Lower leg skin (tissue), 3 donors: ENCODE measurements at regions not wholly inside any gene's neighbourhood (a gene's known extent, or its start where the extent isn't known, plus 50 kb on each side); places are given as distances from the start of the nearest gene placed in this dataset.

Experiments
- POLR2A ChIP-seq, 2 donors: fragments of 450-650 bp; IDR thresholded peaks; one replicate each; pipeline ENCODE4 v1.6.1; 2016 to 2017; ENCODE audit warnings: antibody characterized with exemption in 2 of 2, mild to moderate bottlenecking in 1 of 2, moderate library complexity in 1 of 2
- TF ChIP-seq, protein P1 (sequence below), 3 donors: fragments of 450-650 bp; IDR thresholded peaks; one replicate each; pipeline ENCODE4 v1.5.1; 2016; ENCODE audit warnings: antibody characterized with exemption in 3 of 3, mild to moderate bottlenecking in 3 of 3, moderate library complexity in 2 of 3

DNA sequence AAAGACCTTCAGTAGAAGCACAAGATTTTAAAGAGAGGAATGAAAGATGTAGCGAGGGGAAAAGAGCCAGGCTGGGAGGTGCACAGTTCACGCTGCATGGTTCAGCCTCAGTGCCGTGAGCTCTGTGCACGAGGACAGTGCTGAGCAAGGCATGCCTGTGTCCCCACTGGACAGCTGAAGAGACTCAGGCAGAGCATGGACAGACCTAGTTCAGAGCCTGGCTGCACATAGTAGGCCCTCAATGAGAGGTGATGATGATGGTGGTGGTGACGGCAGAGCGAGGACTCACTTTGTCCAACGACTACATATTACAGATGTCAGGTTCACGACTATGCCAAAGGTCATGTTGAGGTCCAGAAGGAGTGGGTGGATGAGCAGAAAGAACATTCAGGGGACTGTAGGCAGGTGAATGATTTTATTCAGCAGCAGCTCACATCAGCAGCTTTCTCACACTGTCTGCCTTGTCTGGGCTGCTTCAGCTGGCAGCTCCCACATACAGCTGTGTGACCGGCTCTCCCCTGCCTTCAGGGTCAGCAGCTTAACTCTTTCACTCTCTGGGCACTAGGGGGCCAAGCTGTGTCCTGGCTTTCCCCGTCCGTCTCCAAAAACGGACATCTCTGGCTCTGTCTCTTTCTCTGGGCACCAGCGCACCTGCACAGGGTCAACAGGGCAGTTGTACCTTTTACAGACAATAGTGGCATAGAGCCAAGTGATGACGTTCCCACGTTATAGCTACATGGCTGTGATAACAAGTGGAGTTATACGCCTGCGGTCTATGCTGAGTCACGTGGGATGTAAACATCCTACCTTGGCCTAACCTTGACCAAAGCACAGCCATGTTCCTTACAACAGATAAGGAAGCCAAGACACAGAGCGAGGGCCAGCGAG is 83.4 kb upstream of the KCNK12 start:
- TF ChIP-seq POLR2A (IDR thresholded peaks at IDR 0.05): no peak
- TF ChIP-seq, protein P1, sequence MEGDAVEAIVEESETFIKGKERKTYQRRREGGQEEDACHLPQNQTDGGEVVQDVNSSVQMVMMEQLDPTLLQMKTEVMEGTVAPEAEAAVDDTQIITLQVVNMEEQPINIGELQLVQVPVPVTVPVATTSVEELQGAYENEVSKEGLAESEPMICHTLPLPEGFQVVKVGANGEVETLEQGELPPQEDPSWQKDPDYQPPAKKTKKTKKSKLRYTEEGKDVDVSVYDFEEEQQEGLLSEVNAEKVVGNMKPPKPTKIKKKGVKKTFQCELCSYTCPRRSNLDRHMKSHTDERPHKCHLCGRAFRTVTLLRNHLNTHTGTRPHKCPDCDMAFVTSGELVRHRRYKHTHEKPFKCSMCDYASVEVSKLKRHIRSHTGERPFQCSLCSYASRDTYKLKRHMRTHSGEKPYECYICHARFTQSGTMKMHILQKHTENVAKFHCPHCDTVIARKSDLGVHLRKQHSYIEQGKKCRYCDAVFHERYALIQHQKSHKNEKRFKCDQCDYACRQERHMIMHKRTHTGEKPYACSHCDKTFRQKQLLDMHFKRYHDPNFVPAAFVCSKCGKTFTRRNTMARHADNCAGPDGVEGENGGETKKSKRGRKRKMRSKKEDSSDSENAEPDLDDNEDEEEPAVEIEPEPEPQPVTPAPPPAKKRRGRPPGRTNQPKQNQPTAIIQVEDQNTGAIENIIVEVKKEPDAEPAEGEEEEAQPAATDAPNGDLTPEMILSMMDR (IDR thresholded peaks at IDR 0.05): no peak
